Duodenal mucosa (tissue), 2 donors: ENCODE measurements at regions not wholly inside any gene's neighbourhood (a gene's known extent, or its start where the extent isn't known, plus 50 kb on each side); places are given as distances from the start of the nearest gene placed in this dataset.
A peak's percentile ranks its signal among the peaks of the same experiment; 100 is the strongest.

Experiments
- H3K27ac ChIP-seq: one replicate; pipeline ENCODE4 v1.7.0; 2013; ENCODE audit warnings: low read depth, low read length
- H3K27me3 ChIP-seq, 2 donors: one replicate each; pipeline ENCODE4 v1.7.0; 2013; ENCODE audit warnings: low read length in 2 of 2, control low read depth in 1 of 2; ENCODE audit not compliant: insufficient read depth in 2 of 2, control insufficient read depth in 1 of 2
- H3K36me3 ChIP-seq, 2 donors: one replicate each; pipeline ENCODE4 v1.7.0; 2013; ENCODE audit warnings: low read length in 2 of 2, control low read depth in 1 of 2; ENCODE audit not compliant: insufficient read depth in 2 of 2, control insufficient read depth in 1 of 2
- H3K4me1 ChIP-seq, 2 donors: one replicate each; pipeline ENCODE4 v1.7.0; 2013; ENCODE audit warnings: low read length in 2 of 2, control low read depth in 1 of 2; ENCODE audit not compliant: insufficient read depth in 2 of 2, control insufficient read depth in 1 of 2
- H3K4me3 ChIP-seq, 2 donors: one replicate each; pipeline ENCODE4 v1.7.0; 2013; ENCODE audit warnings: low read length in 2 of 2, low read depth in 1 of 2
- H3K9ac ChIP-seq, 2 donors: one replicate each; pipeline ENCODE4 v1.7.0; 2013; ENCODE audit warnings: low read length in 2 of 2, low read depth in 1 of 2
- H3K9me3 ChIP-seq, 2 donors: one replicate each; pipeline ENCODE4 v1.7.0; 2013; ENCODE audit warnings: low read length in 2 of 2, control low read depth in 1 of 2; ENCODE audit not compliant: control insufficient read depth in 1 of 2

GRCh38 chr7:101708223-101708622, 79.1 kb upstream of the MYL10 start:
- no peaks in the 10 kb centered on the region for H3K36me3 ChIP-seq
- H3K27me3 ChIP-seq, result no peaks in the 10 kb centered on the region
- no peaks in the 10 kb centered on the region for H3K9me3 ChIP-seq
- H3K9ac ChIP-seq, result no peak overlapping the region
- no peak overlapping the region for H3K27ac ChIP-seq
- peaks cover 13 to 18% of the 10 kb centered on the region in 2 donors for H3K4me1 ChIP-seq
- H3K4me3 ChIP-seq, result no peak overlapping the region

DNA sequence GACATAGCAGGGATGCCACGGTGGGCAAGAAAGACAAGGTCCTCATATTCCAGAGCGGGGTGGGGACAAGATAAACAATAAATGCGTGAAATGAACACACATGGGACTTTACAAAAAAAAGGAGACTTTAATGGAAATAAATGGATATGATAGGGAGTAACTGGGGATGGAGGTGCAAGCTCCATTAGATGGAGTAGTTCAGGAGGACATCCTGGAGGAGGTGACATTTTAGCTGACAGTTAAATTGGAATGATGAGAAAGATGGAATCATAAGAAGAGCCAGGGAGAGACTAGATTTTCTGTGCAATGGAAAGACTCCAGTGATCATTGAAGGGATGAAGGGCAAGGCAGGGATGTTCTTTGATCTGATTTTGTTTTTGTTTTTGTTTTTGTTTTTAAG, 83.6 kb upstream of the MYL10 start:
- Histone ChIP-seq H3K27me3 (no peaks in the 10 kb centered on the region), H3K9ac (no peak overlapping the region), H3K4me1 (peaks cover 6 to 9% of the 10 kb centered on the region in 2 donors), H3K4me3 (no peak overlapping the region), H3K9me3 (no peaks in the 10 kb centered on the region), H3K36me3 (no peaks in the 10 kb centered on the region), H3K27ac (no peak overlapping the region)

GRCh38 chr7:101714097-101714496, 85.0 kb upstream of the MYL10 start:
- Histone ChIP-seq H3K36me3 (no peaks in the 10 kb centered on the region), H3K4me1 (peaks cover 5 to 10% of the 10 kb centered on the region in 2 donors), H3K4me3 (no peak overlapping the region), H3K9me3 (no peaks in the 10 kb centered on the region), H3K27me3 (no peaks in the 10 kb centered on the region), H3K27ac (no peak overlapping the region), H3K9ac (no peak overlapping the region)

DNA sequence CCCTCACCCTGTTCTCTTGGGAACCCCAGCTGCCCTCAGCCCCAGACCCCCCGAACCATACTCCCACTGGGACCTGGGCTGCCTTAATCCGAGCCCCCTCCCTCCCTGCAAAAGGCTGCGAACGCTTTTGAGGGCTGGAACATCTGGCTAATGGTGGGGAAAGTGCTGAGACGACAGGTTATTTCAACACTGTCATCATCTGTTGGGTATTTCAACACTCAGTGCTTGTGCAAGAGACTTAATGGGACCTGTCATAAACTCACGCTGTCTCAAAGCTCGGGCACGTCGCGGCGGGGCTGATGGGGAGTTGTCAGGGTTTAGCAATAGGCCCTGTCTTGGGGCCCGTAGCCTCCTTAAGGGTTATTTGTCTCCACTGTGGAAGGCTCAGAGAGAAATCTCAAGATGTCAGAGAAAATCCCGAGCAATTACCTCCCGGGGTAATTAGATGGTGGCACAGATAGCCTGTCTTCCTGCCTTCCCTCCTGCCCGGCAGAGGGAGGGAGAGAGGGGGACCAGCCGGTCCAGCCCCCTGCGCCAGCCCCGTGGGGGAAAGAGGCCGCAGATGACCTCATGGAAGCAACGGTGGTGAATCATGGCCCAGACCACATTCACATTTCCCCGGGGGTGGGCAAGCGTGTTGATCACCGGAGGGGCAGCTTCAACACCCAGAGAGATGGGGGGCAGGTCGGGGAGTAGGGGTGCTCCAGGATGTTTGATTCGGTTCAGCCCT, 88.7 kb upstream of the MYL10 start:
- no peaks in the 10 kb centered on the region for H3K27me3 ChIP-seq
- peaks cover 5 to 10% of the 10 kb centered on the region in 2 donors for H3K4me1 ChIP-seq
- no peak overlapping the region for H3K4me3 ChIP-seq
- no peaks in the 10 kb centered on the region for H3K9me3 ChIP-seq
- H3K36me3 ChIP-seq, result no peaks in the 10 kb centered on the region
- H3K27ac ChIP-seq, result no peak overlapping the region
- peak overlapping the region in 1 of 2 donors; percentile 18 for H3K9ac ChIP-seq

DNA sequence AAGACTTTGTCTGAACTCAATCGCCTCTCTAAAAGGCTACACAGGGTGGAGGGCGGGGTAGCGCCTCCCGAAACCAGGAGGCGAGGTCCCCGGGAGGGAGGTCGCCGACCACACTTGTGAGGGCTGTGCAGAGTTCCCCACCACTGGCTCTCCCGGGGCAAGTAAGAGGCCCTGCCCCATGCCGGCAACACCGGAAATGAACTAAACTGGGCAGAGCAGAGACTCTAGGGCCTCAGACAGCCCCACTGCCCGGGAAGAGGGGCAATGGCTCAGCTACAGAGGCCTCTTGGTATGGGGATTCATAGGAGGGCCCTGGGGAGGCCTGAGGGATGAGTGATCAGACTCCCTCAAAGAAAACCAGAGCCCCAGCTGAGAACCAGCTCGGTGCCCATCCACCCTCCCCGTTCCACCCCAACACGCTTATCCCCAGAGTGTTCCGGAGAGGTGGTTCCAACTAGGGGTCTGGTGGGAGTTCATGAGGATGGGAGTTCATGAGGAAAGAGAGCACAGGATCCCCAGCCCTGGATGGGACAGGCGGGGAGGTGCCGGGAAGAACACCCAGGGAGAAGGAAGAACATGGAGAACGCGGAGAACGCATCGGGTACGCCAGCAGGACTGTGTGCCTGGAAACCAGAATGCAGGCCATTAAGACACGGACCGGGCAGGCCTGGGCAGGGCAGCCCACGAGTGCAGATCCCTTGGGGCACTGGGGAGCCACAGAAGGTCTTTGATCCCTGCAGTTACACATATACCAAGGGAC, 89.4 kb upstream of the MYL10 start:
- peaks cover 5 to 10% of the 10 kb centered on the region in 2 donors for H3K4me1 ChIP-seq
- H3K27me3 ChIP-seq, result no peaks in the 10 kb centered on the region
- H3K27ac ChIP-seq, result no peak overlapping the region
- no peaks in the 10 kb centered on the region for H3K36me3 ChIP-seq
- no peak overlapping the region for H3K9ac ChIP-seq
- H3K4me3 ChIP-seq, result no peak overlapping the region
- no peaks in the 10 kb centered on the region for H3K9me3 ChIP-seq

DNA sequence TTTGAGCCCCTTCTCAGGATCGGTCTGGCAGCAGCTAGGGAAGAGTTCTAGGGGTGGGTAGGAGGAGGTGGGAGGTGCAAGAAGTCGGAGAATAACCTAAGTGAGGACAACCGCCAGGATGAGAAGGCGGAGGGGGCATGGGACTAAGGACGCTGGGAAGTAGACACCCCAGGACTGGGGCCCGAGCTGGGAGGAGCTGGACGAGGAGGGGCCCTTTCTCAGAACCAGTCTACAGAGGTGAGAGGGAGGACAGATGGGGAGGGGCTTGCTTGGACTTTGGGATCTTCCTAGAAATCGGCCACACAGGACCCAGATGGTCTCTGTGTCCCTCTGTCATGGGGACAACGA, 90.0 kb upstream of the MYL10 start:
- H3K27me3 ChIP-seq, result no peaks in the 10 kb centered on the region
- no peaks in the 10 kb centered on the region for H3K9me3 ChIP-seq
- H3K36me3 ChIP-seq, result no peaks in the 10 kb centered on the region
- H3K9ac ChIP-seq, result no peak overlapping the region
- peaks cover 5 to 10% of the 10 kb centered on the region in 2 donors for H3K4me1 ChIP-seq
- H3K4me3 ChIP-seq, result no peak overlapping the region
- no peak overlapping the region for H3K27ac ChIP-seq

GRCh38 chr7:101720324-101720723, 91.2 kb upstream of the MYL10 start:
- Histone ChIP-seq H3K27me3 (no peaks in the 10 kb centered on the region), H3K9me3 (no peaks in the 10 kb centered on the region), H3K9ac (no peak overlapping the region), H3K36me3 (no peaks in the 10 kb centered on the region), H3K4me3 (no peak overlapping the region), H3K4me1 (peaks cover 5 to 10% of the 10 kb centered on the region in 2 donors), H3K27ac (no peak overlapping the region)

DNA sequence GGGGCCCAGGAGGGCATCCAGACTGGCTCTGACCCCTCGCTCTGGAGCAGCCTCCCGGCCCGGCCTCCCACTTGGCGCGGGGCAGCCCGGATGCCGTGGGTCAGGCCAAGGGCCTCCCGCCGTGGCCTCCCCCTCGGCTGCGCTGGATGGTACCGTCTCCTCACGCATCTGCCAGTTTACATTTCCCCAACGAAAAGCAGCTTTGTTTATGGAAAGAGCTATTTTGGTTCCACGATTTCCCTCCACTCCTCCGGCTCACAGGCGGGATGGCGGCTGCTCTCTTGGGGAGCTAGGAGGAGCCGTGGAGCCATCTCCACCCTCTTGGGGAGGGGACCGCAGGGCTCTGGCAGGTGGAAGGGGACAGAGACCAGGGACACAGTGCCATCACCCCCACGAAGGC, 93.2 kb upstream of the MYL10 start:
- Histone ChIP-seq H3K27me3 (no peaks in the 10 kb centered on the region), H3K27ac (no peak overlapping the region), H3K4me3 (no peak overlapping the region), H3K4me1 (peaks cover 5 to 10% of the 10 kb centered on the region in 2 donors), H3K9me3 (no peaks in the 10 kb centered on the region), H3K9ac (no peak overlapping the region), H3K36me3 (no peaks in the 10 kb centered on the region)

DNA sequence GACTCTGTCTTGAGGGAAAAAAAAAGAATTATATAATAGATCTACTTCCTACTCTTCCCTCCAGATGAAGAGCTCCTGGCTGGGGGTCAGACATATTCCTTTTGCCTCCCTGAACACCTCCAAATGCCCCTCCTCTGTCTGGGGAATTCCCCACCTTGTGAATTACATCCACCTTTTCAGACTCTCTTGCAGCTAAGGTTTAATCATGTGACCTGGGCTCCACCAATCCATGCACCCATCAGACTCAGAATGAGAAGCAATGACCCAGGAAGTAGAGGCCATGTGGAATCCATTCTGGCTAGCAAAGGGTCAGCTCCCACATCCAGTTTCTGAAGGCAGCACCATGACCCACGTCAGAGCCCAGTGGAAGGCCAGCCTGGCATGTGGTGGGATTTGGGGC, 93.6 kb upstream of the CUX1 start:
- H3K4me1 ChIP-seq, result no peaks in the 10 kb centered on the region
- H3K9ac ChIP-seq, result no peak overlapping the region
- no peak overlapping the region for H3K27ac ChIP-seq
- H3K27me3 ChIP-seq, result no peaks in the 10 kb centered on the region
- no peaks in the 10 kb centered on the region for H3K36me3 ChIP-seq
- no peaks in the 10 kb centered on the region for H3K9me3 ChIP-seq
- no peak overlapping the region for H3K4me3 ChIP-seq

- H3K27me3 ChIP-seq, result no peaks in the 10 kb centered on the region
These were observed 92.5 kb upstream of the CUX1 start for GRCh38 chr7:101724957-101725356.

More at GRCh38 chr7:101724957-101725356, 92.5 kb upstream of the CUX1 start:
- no peaks in the 10 kb centered on the region for H3K36me3 ChIP-seq
- no peaks in the 10 kb centered on the region for H3K9me3 ChIP-seq
- no peak overlapping the region for H3K9ac ChIP-seq
- H3K4me1 ChIP-seq, result peaks cover 5 to 9% of the 10 kb centered on the region in 2 donors
- H3K4me3 ChIP-seq, result no peak overlapping the region
- no peak overlapping the region for H3K27ac ChIP-seq
